OCI-LY3 (cell line): ENCODE measurements at regions not wholly inside any gene's neighbourhood (a gene's known extent, or its start where the extent isn't known, plus 50 kb on each side); places are given as distances from the start of the nearest gene placed in this dataset.

Experiments
- H2AFZ ChIP-seq: fragments of 200-600, 300-600 bp; shearing (Covaris generic); 2 replicates; pipeline ENCODE4 v1.6.0; 2014; ENCODE audit warnings: antibody characterized with exemption, low read depth, low read length
- H3K27ac ChIP-seq: fragments of 200-600, 300-600 bp; sonication (generic); 2 replicates; pipeline ENCODE4 v1.5.1; 2014; ENCODE audit warnings: mild to moderate bottlenecking, low read length, moderate library complexity, mixed read lengths
- H3K27me3 ChIP-seq: fragments of 200-600, 300-600 bp; sonication (generic); 2 replicates; pipeline ENCODE4 v1.6.1; 2014; ENCODE audit warnings: low read depth, low read length, mixed read lengths
- H3K36me3 ChIP-seq: fragments of 200-600, 300-600 bp; sonication (generic); replicated peaks from 2 replicates; pipeline ENCODE3; 2014; ENCODE audit warnings: low read depth, low read length, mixed read lengths
- H3K4me1 ChIP-seq: fragments of 300-600, 200-600 bp; sonication (generic); 2 replicates; pipeline ENCODE4 v1.6.1; 2014; ENCODE audit warnings: low read length, mixed read lengths
- H3K4me2 ChIP-seq: fragments of 200-600, 300-600 bp; sonication (generic); 2 replicates; pipeline ENCODE4 v1.6.1; 2014; ENCODE audit warnings: low read length, mixed read lengths
- H3K4me3 ChIP-seq: fragments of 300-600, 200-600 bp; sonication (generic); 2 replicates; pipeline ENCODE4 v1.5.1; 2014; ENCODE audit warnings: antibody characterized with exemption, mild to moderate bottlenecking, low read length, moderate library complexity
- H3K79me2 ChIP-seq: fragments of 300-600, 200-600 bp; shearing (Covaris generic); 2 replicates; pipeline ENCODE4 v1.6.1; 2014; ENCODE audit warnings: mild to moderate bottlenecking, low read length, mixed read lengths
- H3K9ac ChIP-seq: fragments of 300-600, 200-600 bp; shearing (Covaris generic); 2 replicates; pipeline ENCODE4 v1.6.0; 2014; ENCODE audit warnings: mild to moderate bottlenecking, low read length, moderate library complexity
- H3K9me3 ChIP-seq: fragments of 200-600, 300-600 bp; shearing (Covaris generic); 2 replicates; pipeline ENCODE4 v1.6.1; 2014; ENCODE audit warnings: low read length, mixed read lengths; ENCODE audit not compliant: insufficient read depth
- H4K20me1 ChIP-seq: fragments of 200-600, 300-600 bp; sonication (generic); 2 replicates; pipeline ENCODE4 v1.6.1; 2016; ENCODE audit warnings: low read length, mixed read lengths; ENCODE audit not compliant: insufficient read depth
- CTCF ChIP-seq: fragments of 200-600, 300-600 bp; sonication (generic); IDR thresholded peaks from 2 replicates; pipeline ENCODE4 v1.5.1; 2014; ENCODE audit warnings: antibody characterized with exemption, low read length, low read depth
- EZH2phosphoT487 ChIP-seq: fragments of 200-600 bp; shearing (Covaris generic); IDR thresholded peaks from 2 replicates; pipeline ENCODE4 v1.6.1; 2018; ENCODE audit warnings: antibody characterized with exemption, mixed run types, low read depth

DNA sequence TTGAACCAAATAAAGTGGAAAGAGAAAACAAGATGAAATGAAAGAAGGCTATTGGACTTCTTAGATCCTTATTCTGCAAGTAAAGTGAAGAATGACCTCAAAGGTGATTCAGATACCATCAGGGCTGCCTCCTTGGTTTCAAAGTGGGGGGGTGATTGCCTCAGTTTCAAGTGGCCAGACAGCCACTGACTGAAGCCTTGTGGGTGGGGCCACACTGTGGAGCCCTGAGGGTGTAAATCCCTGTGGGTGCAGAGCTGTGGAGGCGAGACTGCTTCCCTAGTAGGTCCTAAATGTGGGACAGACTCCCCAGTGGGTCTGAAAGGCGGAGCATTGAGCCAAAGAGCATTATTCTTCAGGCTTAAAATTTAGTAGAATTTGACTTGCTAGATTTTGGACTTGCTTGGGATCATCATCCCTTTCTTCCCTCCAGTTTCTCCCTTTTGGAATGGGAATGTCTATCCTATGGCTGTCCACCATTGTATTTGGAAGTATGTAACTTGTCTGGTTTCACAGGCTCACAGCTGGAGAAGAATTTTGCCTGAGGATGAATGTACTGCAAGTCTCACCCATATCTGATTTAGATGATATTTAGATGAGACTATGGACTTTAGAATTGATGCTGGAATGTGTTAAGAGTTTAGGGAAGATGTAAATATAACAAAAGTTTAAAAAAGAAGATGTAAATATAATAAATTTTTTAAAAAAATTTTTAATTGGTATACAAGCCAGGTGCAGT is 71.6 kb upstream of the SOX13 start:
- Histone ChIP-seq H3K4me1 (no peaks in the 10 kb centered on the region), H3K9me3 (no peaks in the 10 kb centered on the region), H3K4me3 (no peak overlapping the region), H3K79me2 (no peaks in the 10 kb centered on the region), H3K9ac (no peak overlapping the region), H3K4me2 (no peak overlapping the region), H2AFZ (no peak overlapping the region), H4K20me1 (no peaks in the 10 kb centered on the region), H3K27ac (no peak overlapping the region), H3K27me3 (0 out of 2 replicates have a peak, but pooled peaks cover 4% of the 10 kb centered on the region), H3K36me3 (no peaks in the 10 kb centered on the region)
- TF ChIP-seq EZH2phosphoT487 (no peak), CTCF (no peak)

- H4K20me1 ChIP-seq = no peaks in the 10 kb centered on the region
- no peak overlapping the region for H3K4me3 ChIP-seq
- no peaks in the 10 kb centered on the region for H3K9me3 ChIP-seq
- no peaks in the 10 kb centered on the region for H3K79me2 ChIP-seq
- H3K27me3 ChIP-seq = 0 out of 2 replicates have a peak, but pooled peaks cover 4% of the 10 kb centered on the region
- no peak overlapping the region for H3K4me2 ChIP-seq
- no peak overlapping the region for H3K27ac ChIP-seq
- H3K9ac ChIP-seq = no peak overlapping the region
- H2AFZ ChIP-seq = no peak overlapping the region
- H3K4me1 ChIP-seq = no peaks in the 10 kb centered on the region
- TF ChIP-seq EZH2phosphoT487 (no peak), CTCF (no peak)
- H3K36me3 ChIP-seq = no peaks in the 10 kb centered on the region
These were observed 70.3 kb upstream of the SOX13 start for GRCh38 chr1:204002614-204003013.

- Histone ChIP-seq H3K27ac (no peak overlapping the region), H4K20me1 (no peaks in the 10 kb centered on the region), H3K4me1 (no peaks in the 10 kb centered on the region), H3K79me2 (no peaks in the 10 kb centered on the region), H3K4me2 (no peak overlapping the region), H2AFZ (no peak overlapping the region), H3K9ac (no peak overlapping the region), H3K36me3 (no peaks in the 10 kb centered on the region), H3K27me3 (0 out of 2 replicates have a peak, but pooled peaks cover 4% of the 10 kb centered on the region), H3K4me3 (no peak overlapping the region), H3K9me3 (no peaks in the 10 kb centered on the region)
- TF ChIP-seq CTCF (no peak), EZH2phosphoT487 (no peak)
These were observed 69.4 kb upstream of the SOX13 start for GRCh38 chr1:204003536-204003935.

GRCh38 chr1:204011426-204011825 is 61.5 kb upstream of the SOX13 start:
- no peak overlapping the region for H3K4me3 ChIP-seq

More at GRCh38 chr1:204011426-204011825, 61.5 kb upstream of the SOX13 start:
- no peak overlapping the region for H3K9ac ChIP-seq
- no peak overlapping the region for H2AFZ ChIP-seq
- H3K27ac ChIP-seq = no peak overlapping the region
- TF ChIP-seq CTCF (no peak), EZH2phosphoT487 (no peak)
- no peak overlapping the region for H3K4me2 ChIP-seq
- H3K79me2 ChIP-seq = no peaks in the 10 kb centered on the region
- peaks cover 5% of the 10 kb centered on the region; the same call in 1 of the 2 replicates for H3K27me3 ChIP-seq
- no peaks in the 10 kb centered on the region for H3K4me1 ChIP-seq
- H4K20me1 ChIP-seq = no peaks in the 10 kb centered on the region
- H3K9me3 ChIP-seq = no peaks in the 10 kb centered on the region
- H3K36me3 ChIP-seq = no peaks in the 10 kb centered on the region
